Common myeloid progenitor, CD34-positive (primary cell): ENCODE measurements at regions not wholly inside any gene's neighbourhood (a gene's known extent, or its start where the extent isn't known, plus 50 kb on each side); places are given as distances from the start of the nearest gene placed in this dataset.

ENCODE experiments used
- CTCF ChIA-PET: fragments of 350-600 bp; sonication (Branson Sonifier 250); formaldehyde crosslinking; loops from one replicate; lab custom pipeline; 2021; ENCODE audit warnings: antibody characterized with exemption; lab: Charles Lee
- POLR2A ChIA-PET: fragments of 350-600 bp; sonication (Branson Sonifier 250); formaldehyde crosslinking; loops from one replicate; lab custom pipeline; 2021; ENCODE audit warnings: antibody characterized with exemption; lab: Charles Lee
- DNase-seq, 3 donors: peaks; one replicate each; pipeline versions ENCODE4 v3.0.0 to v3.0.0-alpha.2; 2013
- H3K27ac ChIP-seq, 2 experiments: 1 replicate in 1 of 2; 2 replicates in 1 of 2; pipeline ENCODE4 v1.7.0; 2013; ENCODE audit warnings: inconsistent platforms in 2 of 2, low read length in 2 of 2, mild to moderate bottlenecking in 2 of 2, low read depth in 1 of 2, moderate library complexity in 1 of 2; ENCODE audit not compliant: severe bottlenecking in 2 of 2, insufficient read depth in 1 of 2, poor library complexity in 1 of 2
- H3K27me3 ChIP-seq, 5 experiments: replicated peaks in 2 of 5; 1 replicate in 3 of 5; 2 replicates in 2 of 5; pipeline versions ENCODE4 v1.6.1 to v1.7.0; 2013; ENCODE audit warnings: low read length in 4 of 5, mild to moderate bottlenecking in 2 of 5, moderate library complexity in 2 of 5, inconsistent platforms in 1 of 5; ENCODE audit not compliant: insufficient read depth in 5 of 5, control insufficient read depth in 4 of 5
- H3K36me3 ChIP-seq, 4 experiments: 1 replicate in 2 of 4; 2 replicates in 2 of 4; pipeline versions ENCODE4 v1.6.1 to v1.7.0; 2013; ENCODE audit warnings: low read length in 3 of 4, control low read depth in 1 of 4, mild to moderate bottlenecking in 1 of 4; ENCODE audit not compliant: control insufficient read depth in 4 of 4, insufficient read depth in 4 of 4
- H3K4me1 ChIP-seq, 4 experiments: 1 replicate in 3 of 4; 2 replicates in 1 of 4; pipeline versions ENCODE4 v1.6.1 to v1.7.1; 2013; ENCODE audit warnings: low read length in 3 of 4, mild to moderate bottlenecking in 3 of 4, control low read depth in 1 of 4, inconsistent platforms in 1 of 4, moderate library complexity in 1 of 4; ENCODE audit not compliant: control insufficient read depth in 4 of 4, insufficient read depth in 4 of 4; ENCODE audit errors: control extremely low read depth in 1 of 4
- H3K4me3 ChIP-seq, 7 experiments: 1 replicate in 4 of 7; 2 replicates in 3 of 7; pipeline versions ENCODE4 v1.5.1 to v1.7.0; 2013; ENCODE audit warnings: mild to moderate bottlenecking in 7 of 7, low read length in 6 of 7, moderate library complexity in 6 of 7, inconsistent platforms in 2 of 7, low read depth in 2 of 7, control low read depth in 1 of 7; ENCODE audit not compliant: insufficient read depth in 4 of 7, control insufficient read depth in 1 of 7; ENCODE audit errors: extremely low read depth in 1 of 7
- H3K9me3 ChIP-seq, 5 experiments: 1 replicate in 4 of 5; 2 replicates in 1 of 5; pipeline versions ENCODE4 v1.6.1 to v1.7.1; 2013; ENCODE audit warnings: low read length in 4 of 5, mild to moderate bottlenecking in 2 of 5, inconsistent platforms in 1 of 5, low read depth in 1 of 5, moderate library complexity in 1 of 5; ENCODE audit not compliant: control insufficient read depth in 4 of 5, insufficient read depth in 2 of 5; ENCODE audit errors: control extremely low read depth in 1 of 5
- WGBS: methylation state at CpG from one replicate; pipeline ENCODE4 v1.1.5; 2013; ENCODE audit not compliant: insufficient coverage; 5-methylcytosine and 5-hydroxymethylcytosine counted together

DNA sequence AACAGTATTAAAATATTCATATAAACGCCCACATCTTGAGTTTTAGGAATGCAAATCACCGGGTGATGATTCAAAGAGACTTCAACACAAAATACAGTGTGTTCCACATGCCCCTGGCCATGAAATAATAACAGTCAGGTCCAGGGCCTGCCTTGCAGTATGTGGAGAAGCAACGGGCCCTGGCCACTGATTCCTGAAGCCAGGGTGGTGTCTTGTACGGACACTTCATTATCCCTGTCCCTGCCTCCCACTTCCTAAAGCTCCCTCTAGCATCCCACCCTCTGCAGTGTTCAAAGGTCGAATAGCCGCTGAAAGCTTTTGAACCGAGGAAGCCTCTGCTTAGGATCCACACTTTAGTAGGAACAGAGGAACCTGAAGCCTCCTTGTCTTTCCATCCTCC, 50.4 kb upstream of the PCSK6 start:
- Histone ChIP-seq H3K9me3 (peaks cover 0 to 3% (median 0%) of the 10 kb centered on the region in 5 experiments), H3K4me3 (no peak overlapping the region), H3K27ac (no peak overlapping the region), H3K27me3 (peaks cover 0 to 23% (median 5%) of the 10 kb centered on the region in 5 experiments), H3K36me3 (no peaks in the 10 kb centered on the region), H3K4me1 (no peaks in the 10 kb centered on the region)
- ChIA-PET POLR2A (no interaction called here), CTCF (interaction anchor here (1.3 kb wide), 1 partner anchor 26 kb away, joined by 3 read pairs; no protein-coding TSS in a partner anchor)
- no peak for DNase-seq
- WGBS: 96% methylated on average over 7 of the region's 7 CpGs

- CTCF ChIA-PET: interaction anchor here (1.3 kb wide), 1 partner anchor 27 kb away, joined by 3 read pairs; no protein-coding TSS in a partner anchor
Measured at GRCh38 chr15:101539492-101539891, 50.0 kb upstream of the PCSK6 start.

More at GRCh38 chr15:101539492-101539891, 50.0 kb upstream of the PCSK6 start:
- Histone ChIP-seq H3K9me3 (peaks cover 0 to 3% (median 0%) of the 10 kb centered on the region in 5 experiments), H3K27me3 (peaks cover 0 to 19% (median 3%) of the 10 kb centered on the region in 5 experiments), H3K4me1 (no peaks in the 10 kb centered on the region), H3K36me3 (no peaks in the 10 kb centered on the region), H3K27ac (no peak overlapping the region), H3K4me3 (no peak overlapping the region)
- over 99% methylated on average over 11 of the region's 13 CpGs for WGBS
- POLR2A ChIA-PET: no interaction called here
- DNase-seq: no peak
